Fibroblast of skin of right quadriceps (primary cell): ENCODE measurements at regions not wholly inside any gene's neighbourhood (a gene's known extent, or its start where the extent isn't known, plus 50 kb on each side); places are given as distances from the start of the nearest gene placed in this dataset.

Source experiments
- DNase-seq: peaks from one replicate; pipeline ENCODE4 v3.0.0-alpha.2; 2013

- no peak for DNase-seq
Measured at GRCh38 chr6:126529637-126530362, 189.9 kb downstream of the CENPW start.

- no peak for DNase-seq
Measured at GRCh38 chr6:126530775-126531174, 190.9 kb downstream of the CENPW start.

DNA sequence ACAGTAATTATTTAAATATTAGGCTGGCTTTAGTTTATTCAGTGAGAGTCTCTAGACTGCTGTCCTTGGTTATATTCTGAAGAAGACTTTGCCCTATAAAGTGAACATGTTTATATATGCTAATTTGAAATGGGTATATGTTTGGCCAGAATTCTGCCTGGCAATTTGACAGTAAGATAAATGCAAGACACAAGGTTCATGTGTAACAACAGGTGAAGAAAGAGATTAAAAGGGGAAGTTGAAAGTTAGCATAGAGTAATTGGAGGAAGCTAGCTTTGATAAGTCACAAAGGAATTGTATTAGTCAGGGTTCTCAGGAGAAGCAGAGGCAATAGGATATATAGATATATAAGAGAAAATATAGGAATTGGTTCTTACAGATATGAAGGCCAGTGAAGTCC lies 191.4 kb downstream of the CENPW start:
- no peak for DNase-seq

DNA sequence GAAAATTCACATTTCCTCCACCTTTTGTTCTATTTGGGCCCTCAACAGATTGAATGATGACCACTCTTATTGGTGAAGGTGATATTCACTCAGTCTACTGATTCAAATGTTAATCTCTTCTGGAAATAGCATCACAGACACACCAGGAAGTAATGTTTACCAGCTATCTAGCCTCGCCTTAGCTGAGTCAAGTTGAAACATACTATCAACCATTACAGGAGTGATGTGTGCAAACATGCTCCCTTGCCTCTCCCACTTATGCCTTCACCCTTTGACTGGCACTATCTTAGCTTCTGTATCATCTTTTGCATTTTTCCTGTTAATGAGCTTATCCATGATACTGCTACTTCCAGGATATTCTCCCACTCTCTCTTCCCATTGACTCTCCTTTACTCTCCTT lies 191.9 kb downstream of the CENPW start:
- DNase-seq, result no peak

DNA sequence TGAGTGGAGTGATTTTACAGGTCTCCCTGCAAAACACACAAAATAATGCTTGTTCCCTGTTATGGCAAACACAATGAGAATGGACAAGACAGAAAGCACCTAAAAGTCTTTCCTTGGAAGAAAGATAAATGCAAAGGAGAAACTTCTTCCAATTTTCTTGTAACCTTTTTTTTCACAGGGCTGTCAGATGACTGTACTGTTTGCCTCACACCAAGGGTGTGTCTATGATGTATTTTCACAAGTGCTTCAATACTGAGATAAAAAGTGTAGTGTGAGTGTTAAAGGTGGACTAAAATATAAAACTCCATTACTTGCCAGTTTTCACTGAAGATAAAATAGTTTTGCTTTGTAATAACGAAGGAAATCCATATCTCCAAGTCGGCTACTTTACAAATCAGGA lies 194.5 kb downstream of the CENPW start:
- no peak for DNase-seq

DNA sequence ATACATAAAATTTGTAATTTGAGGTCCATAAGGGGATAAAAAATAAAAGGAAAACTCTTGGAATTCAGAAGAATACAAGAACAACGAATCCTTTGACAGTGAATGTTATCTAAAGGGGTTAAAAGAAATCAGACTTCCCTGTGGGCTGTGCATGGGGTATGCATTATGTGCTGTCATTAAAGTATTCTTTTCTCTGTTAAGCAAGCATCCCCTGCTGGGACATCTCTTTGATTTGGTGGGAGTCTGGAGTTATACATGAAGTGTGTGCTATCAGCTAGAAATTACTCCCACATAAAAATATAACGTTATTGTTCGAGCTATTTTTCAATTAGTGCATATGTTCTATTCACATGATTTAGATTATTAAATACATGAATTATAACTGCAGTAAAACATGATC lies 195.2 kb downstream of the CENPW start:
- no peak for DNase-seq

DNA sequence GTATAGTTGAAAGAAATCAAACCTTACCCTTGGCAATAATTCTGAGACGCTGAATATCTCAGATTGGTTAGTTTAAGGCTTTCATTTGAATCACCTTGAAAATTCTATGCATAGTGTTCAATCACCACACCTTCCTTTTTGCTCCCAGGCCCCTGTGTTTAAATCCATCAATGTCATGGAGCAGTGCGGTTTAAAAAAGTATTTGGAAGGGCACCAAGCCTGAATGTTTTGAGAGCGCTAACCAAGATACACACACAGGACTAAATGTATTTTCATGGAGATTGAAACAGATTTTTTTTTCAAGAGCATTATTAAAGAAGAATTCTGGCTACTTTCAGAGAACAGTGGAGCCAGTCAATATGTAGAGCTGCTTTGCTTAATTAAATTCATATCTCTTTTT lies 195.7 kb downstream of the CENPW start:
- DNase-seq, result no peak

- no peak for DNase-seq
Measured at GRCh38 chr6:126537061-126537816, 197.3 kb downstream of the CENPW start.

DNA sequence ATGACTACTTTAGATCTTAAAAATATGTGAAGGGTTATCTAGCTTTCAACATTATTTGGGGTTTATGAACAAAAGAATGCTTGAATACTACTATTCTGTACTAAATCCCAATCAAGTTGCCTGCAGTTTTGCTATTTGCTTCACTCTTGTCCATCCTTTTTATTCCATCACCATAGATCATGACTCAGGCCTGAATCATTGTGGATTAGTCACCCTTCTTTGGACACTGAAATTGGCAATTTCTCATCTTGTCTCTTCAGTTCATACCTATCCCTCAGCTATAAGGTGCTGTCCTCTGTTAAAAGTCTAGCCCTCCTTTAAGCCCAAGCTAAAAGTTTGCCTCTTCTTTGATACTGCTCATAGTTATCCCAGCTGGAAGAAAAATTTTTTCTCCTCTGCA lies 199.1 kb downstream of the CENPW start:
- DNase-seq, result peak; percentile 67

- DNase-seq, result peak; percentile 11
Measured at GRCh38 chr6:126540161-126540560, 200.2 kb downstream of the CENPW start.

GRCh38 chr6:126541806-126542491 lies 202.0 kb downstream of the CENPW start:
- DNase-seq, result no peak

- peak; percentile 63 for DNase-seq
Measured at GRCh38 chr6:126546541-126547120, 206.7 kb downstream of the CENPW start.

- no peak for DNase-seq
Measured at GRCh38 chr6:126548300-126548699, 208.4 kb downstream of the CENPW start.

- no peak for DNase-seq
Measured at GRCh38 chr6:126550323-126550722, 210.4 kb downstream of the CENPW start.

- DNase-seq, result no peak
Measured at GRCh38 chr6:126551832-126552231, 211.9 kb downstream of the CENPW start.

DNA sequence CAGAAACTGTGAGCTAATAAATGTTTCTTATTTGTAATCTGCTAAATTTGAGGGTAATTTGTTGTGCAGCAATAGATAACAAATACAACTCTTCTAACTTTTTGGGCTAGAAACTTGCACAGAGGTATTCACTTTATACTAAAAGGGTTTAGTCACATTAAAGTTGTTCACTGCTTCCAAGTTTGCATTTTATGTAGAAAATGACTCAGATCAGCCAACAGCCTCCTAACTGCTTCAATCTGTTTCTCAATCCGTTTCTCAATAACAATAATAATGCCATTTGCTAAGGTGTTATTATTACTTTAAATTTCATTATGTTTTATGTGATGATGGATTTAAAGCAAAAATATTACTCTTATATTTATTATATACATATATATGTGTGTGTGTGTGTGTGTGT lies 213.9 kb downstream of the CENPW start:
- no peak for DNase-seq

DNA sequence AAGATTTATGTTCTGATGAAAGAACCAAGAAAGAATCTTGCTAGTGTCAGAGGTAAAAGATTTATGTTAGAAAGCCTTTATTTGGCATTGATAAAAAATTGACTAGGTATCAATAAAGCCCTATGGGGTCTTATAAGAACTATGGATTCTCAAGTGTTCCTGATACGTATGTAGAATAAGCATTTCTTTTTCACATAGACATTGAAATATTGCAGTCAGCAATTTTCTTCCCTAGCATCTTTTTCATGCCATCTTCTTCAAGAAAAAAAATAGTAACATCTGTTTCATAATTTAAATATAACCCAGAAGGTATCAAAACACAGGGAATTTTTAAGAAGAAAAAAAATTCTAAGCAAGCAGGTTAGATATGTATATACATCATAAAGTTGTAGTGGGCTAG lies 230.6 kb downstream of the CENPW start:
- DNase-seq, result no peak

DNA sequence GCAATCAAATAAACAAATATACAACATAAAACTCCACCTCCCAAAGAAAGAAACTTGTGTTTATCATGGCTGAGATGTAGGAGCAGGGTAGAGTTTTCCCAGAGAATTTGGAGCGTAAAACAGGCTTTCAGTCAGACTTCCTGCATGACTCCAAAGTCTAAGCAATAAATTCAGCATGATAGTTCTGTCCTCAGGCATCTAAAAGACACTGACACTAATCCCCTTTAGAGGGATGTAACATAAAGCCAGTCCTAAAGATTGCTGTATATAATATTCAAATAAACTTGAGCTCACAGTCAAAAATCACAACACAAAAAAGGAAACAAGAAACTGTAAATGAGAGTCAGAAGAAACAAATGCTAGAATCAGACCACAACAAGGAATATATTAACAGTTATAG lies 234.4 kb downstream of the CENPW start:
- DNase-seq, result no peak

DNA sequence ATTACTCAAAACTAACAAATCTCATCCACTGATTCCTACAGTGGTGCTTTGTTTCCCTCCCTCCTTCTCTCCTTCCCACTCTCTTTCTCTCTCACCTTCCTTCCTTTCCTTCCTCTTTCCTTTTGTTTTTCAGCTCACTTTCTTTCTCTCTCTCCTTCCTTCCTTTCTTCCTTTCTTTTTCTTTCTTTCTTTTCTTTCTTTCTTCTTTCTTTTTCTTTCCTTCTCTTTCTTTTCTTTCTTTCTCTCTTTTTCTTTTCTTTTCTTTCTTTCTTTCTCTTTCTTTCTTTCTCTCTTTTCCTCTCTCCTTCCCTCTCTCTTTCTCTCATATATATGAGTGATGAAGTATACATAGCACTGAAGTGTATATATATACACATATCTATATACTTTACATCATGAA lies 241.4 kb downstream of the CENPW start:
- no peak for DNase-seq

DNA sequence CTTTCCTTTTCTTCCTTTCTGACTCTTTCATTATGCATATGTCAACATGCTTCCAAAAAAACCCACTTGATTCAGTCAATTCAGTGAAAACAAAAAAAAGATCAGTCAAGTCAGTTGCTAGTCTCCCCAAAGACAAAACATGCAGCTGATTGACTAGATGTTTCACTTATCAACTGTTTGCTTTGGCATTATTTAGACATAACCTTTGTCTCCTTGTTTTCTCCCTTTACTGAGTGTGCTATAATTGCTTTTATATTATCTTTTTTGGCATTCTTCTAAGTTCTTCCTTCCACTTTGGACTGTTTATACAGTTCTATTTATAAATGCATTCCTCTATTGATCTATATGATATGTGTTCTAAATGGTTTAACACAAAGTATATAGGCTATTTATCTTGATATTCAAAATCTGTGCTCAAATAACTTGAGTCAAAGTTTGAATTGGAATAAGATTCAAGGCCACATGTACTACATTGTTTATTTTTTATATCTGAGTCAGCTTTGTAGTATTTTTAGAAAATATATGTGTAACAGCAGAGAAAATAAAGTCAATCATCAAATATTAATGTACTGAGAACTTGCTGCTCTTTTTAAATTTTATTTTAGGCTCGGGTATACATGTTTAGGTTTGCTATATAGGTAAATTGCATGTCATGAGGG lies 260.5 kb downstream of the CENPW start:
- no peak for DNase-seq

- DNase-seq, result no peak
Measured at GRCh38 chr6:126603410-126603809, 263.5 kb downstream of the CENPW start.

DNA sequence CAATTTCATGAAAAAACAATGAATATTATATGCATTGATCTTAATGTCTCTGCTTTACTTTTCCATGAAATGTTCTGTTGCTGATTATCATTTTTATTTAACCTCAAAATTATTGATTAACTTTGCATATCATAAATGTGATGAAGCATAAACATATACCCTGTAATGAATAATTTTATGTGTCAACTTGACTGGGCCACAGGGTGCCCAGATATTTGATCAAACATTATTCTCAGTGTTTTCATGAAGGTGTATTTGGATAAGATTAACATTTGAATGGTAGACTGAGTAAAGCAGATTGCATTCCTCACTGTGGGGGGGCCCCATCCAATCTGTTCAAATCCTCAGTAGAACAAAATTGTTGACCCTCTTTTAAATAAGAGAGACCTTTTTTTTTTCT lies 265.2 kb downstream of the CENPW start:
- DNase-seq, result no peak

DNA sequence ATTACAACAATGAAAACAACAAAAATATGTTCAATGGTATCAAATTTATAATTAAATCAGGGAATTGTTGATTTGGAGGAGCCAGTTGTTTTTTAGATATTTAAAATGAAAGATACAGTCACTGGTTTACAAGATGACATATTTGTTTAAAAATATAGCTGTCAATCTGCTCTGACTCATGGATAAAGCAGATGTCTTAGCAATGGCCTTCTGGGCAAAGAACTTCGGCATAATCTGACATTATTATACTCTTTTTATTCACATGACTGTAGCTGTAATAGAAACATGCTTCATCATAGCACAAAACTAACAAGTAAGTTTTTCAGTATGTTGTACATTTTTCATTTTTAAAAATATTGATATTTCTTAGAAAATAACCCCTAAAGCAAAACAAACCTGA lies 267.4 kb downstream of the CENPW start:
- no peak for DNase-seq
